Keratinocyte (primary cell): ENCODE measurements at regions not wholly inside any gene's neighbourhood (a gene's known extent, or its start where the extent isn't known, plus 50 kb on each side); places are given as distances from the start of the nearest gene placed in this dataset.

Source experiments
- EZH2 ChIP-seq: IDR thresholded peaks from one replicate; pipeline ENCODE4 v1.6.1; 2012; ENCODE audit warnings: inconsistent platforms, mild to moderate bottlenecking, low read length, moderate library complexity
- TF ChIP-seq, protein P1 (sequence below), 3 experiments: IDR thresholded peaks in 1 of 3; conservative IDR thresholded peaks in 1 of 3; optimal IDR thresholded peaks in 1 of 3; 2 replicates in 2 of 3; 3 replicates in 1 of 3; pipeline versions ENCODE3 to v1.5.1; 2011; ENCODE audit warnings: low read length in 3 of 3, mild to moderate bottlenecking in 3 of 3, moderate library complexity in 2 of 3, control low read depth in 1 of 3, inconsistent platforms in 1 of 3; ENCODE audit not compliant: insufficient read depth in 2 of 3; ENCODE audit errors: extremely low read depth in 1 of 3

DNA sequence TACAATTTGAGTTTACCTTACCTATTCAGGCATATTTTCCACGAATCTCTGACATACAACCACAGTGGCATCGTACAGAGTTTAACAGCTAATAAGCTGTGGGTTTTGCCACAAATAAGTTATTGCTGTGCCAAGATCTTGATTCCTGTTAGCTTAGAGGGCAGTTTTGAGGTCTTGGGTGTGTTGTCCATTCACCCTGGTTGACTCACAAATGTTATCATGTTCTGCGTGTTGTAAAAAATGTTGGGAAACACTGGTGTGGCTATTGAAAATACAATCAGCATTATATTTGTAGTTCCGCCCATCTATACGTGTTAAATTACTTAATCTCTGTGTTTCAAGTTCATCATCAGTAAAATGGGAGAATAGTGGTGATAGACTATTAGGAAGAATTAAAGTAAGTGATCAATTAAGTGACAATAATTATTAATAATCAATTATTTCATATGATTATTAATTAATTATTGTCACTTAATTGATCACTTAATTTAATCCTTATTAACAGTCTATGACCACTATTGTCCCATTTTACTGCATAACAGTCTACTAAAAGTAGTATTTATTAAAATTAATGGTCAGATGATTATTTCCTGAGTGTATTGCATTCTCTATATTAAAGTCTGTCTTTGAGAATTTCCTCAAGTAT, 96.3 kb downstream of the TMA16 start:
- TF ChIP-seq, protein P1, sequence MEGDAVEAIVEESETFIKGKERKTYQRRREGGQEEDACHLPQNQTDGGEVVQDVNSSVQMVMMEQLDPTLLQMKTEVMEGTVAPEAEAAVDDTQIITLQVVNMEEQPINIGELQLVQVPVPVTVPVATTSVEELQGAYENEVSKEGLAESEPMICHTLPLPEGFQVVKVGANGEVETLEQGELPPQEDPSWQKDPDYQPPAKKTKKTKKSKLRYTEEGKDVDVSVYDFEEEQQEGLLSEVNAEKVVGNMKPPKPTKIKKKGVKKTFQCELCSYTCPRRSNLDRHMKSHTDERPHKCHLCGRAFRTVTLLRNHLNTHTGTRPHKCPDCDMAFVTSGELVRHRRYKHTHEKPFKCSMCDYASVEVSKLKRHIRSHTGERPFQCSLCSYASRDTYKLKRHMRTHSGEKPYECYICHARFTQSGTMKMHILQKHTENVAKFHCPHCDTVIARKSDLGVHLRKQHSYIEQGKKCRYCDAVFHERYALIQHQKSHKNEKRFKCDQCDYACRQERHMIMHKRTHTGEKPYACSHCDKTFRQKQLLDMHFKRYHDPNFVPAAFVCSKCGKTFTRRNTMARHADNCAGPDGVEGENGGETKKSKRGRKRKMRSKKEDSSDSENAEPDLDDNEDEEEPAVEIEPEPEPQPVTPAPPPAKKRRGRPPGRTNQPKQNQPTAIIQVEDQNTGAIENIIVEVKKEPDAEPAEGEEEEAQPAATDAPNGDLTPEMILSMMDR (optimal IDR thresholded peaks at IDR 0.05 in 1 of 3, IDR thresholded peaks at IDR 0.05 in 1 of 3, conservative IDR thresholded peaks at IDR 0.05 in 1 of 3; ENCODE audit: extremely low read depth in 1 of 3, insufficient read depth in 2 of 3, low read length in 3 of 3): no peak
- no peak for TF ChIP-seq EZH2
